ENCODE measurements at regions not wholly inside any gene's neighbourhood (a gene's known extent, or its start where the extent isn't known, plus 50 kb on each side); places are given as distances from the start of the nearest gene placed in this dataset.

- TF ChIP-seq CTCF (IDR thresholded peaks at IDR 0.05; ENCODE audit: control extremely low read depth, extremely low read depth), result no peak
- no peak overlapping the region for H3K4me3 ChIP-seq
- DNase-seq, result no peak
- no peaks in the 10 kb centered on the region for H3K9me3 ChIP-seq (ENCODE audit: control insufficient read depth in 4 of 4, insufficient read depth in 3 of 4, low read length in 3 of 4)
- H3K27ac ChIP-seq (ENCODE audit: low read depth in 1 of 2, low read length in 1 of 2), result no peak overlapping the region
- no peak for ATAC-seq (ENCODE audit: insufficient read depth, low FRiP score)
- no peak overlapping the region for H3K9ac ChIP-seq (ENCODE audit: insufficient read depth in 1 of 2, low read length in 2 of 2)
- H3K27me3 ChIP-seq (ENCODE audit: control insufficient read depth in 3 of 3, insufficient read depth in 3 of 3, low read length in 2 of 3), result no peaks in the 10 kb centered on the region
- no peaks in the 10 kb centered on the region for H3K4me1 ChIP-seq (ENCODE audit: control insufficient read depth in 5 of 5, insufficient read depth in 5 of 5, low read length in 5 of 5)
- H3K36me3 ChIP-seq (ENCODE audit: control insufficient read depth in 4 of 4, insufficient read depth in 4 of 4, low read length in 4 of 4), result no peaks in the 10 kb centered on the region
- WGBS, 2 donors, result 79 to 89% methylated on average over 2 of the region's 2 CpGs
Measured at GRCh38 chr2:81282151-81282769, 977.7 kb upstream of the LRRTM1 start.

GRCh38 chr2:81276595-81276994, 972.0 kb upstream of the LRRTM1 start:
- no peak for ATAC-seq (ENCODE audit: insufficient read depth, low FRiP score)
- H3K36me3 ChIP-seq (ENCODE audit: control insufficient read depth in 4 of 4, insufficient read depth in 4 of 4, low read length in 4 of 4), result no peaks in the 10 kb centered on the region
- no peak for TF ChIP-seq CTCF (IDR thresholded peaks at IDR 0.05; ENCODE audit: control extremely low read depth, extremely low read depth)
- no peaks in the 10 kb centered on the region for H3K9me3 ChIP-seq (ENCODE audit: control insufficient read depth in 4 of 4, insufficient read depth in 3 of 4, low read length in 3 of 4)
- no peak overlapping the region for H3K9ac ChIP-seq (ENCODE audit: insufficient read depth in 1 of 2, low read length in 2 of 2)
- H3K4me3 ChIP-seq, result no peak overlapping the region
- H3K27me3 ChIP-seq (ENCODE audit: control insufficient read depth in 3 of 3, insufficient read depth in 3 of 3, low read length in 2 of 3), result no peaks in the 10 kb centered on the region
- WGBS, 2 donors, result 81 to 82% methylated on average over 1 of the region's 1 CpG
- no peak for DNase-seq
- no peak overlapping the region for H3K27ac ChIP-seq (ENCODE audit: low read depth in 1 of 2, low read length in 1 of 2)
- H3K4me1 ChIP-seq (ENCODE audit: control insufficient read depth in 5 of 5, insufficient read depth in 5 of 5, low read length in 5 of 5), result no peaks in the 10 kb centered on the region

GRCh38 chr2:81266106-81266505, 961.6 kb upstream of the LRRTM1 start:
- H3K27ac ChIP-seq (ENCODE audit: low read depth in 1 of 2, low read length in 1 of 2), result no peak overlapping the region
- H3K9me3 ChIP-seq (ENCODE audit: control insufficient read depth in 4 of 4, insufficient read depth in 3 of 4, low read length in 3 of 4), result peaks cover 0 to 2% (median 0%) of the 10 kb centered on the region in 4 donors
- no peaks in the 10 kb centered on the region for H3K4me1 ChIP-seq (ENCODE audit: control insufficient read depth in 5 of 5, insufficient read depth in 5 of 5, low read length in 5 of 5)
- no peak overlapping the region for H3K4me3 ChIP-seq
- H3K27me3 ChIP-seq (ENCODE audit: control insufficient read depth in 3 of 3, insufficient read depth in 3 of 3, low read length in 2 of 3), result no peaks in the 10 kb centered on the region
- DNase-seq (peak; percentile 11 to 54 (median 39)), ATAC-seq (ENCODE audit: insufficient read depth, low FRiP score) (no peak)
- TF ChIP-seq CTCF (IDR thresholded peaks at IDR 0.05; ENCODE audit: control extremely low read depth, extremely low read depth), result no peak
- H3K36me3 ChIP-seq (ENCODE audit: control insufficient read depth in 4 of 4, insufficient read depth in 4 of 4, low read length in 4 of 4), result no peaks in the 10 kb centered on the region
- 12 to 13% methylated on average over 1 of the region's 1 CpG for WGBS, 2 donors
- no peak overlapping the region for H3K9ac ChIP-seq (ENCODE audit: insufficient read depth in 1 of 2, low read length in 2 of 2)

GRCh38 chr2:81263989-81264388, 959.4 kb upstream of the LRRTM1 start:
- TF ChIP-seq CTCF (IDR thresholded peaks at IDR 0.05; ENCODE audit: control extremely low read depth, extremely low read depth), result no peak
- H3K4me3 ChIP-seq, result no peak overlapping the region
- H3K27ac ChIP-seq (ENCODE audit: low read depth in 1 of 2, low read length in 1 of 2), result no peak overlapping the region
- ATAC-seq (ENCODE audit: insufficient read depth, low FRiP score) (no peak), DNase-seq (no peak)
- no peaks in the 10 kb centered on the region for H3K36me3 ChIP-seq (ENCODE audit: control insufficient read depth in 4 of 4, insufficient read depth in 4 of 4, low read length in 4 of 4)
- H3K4me1 ChIP-seq (ENCODE audit: control insufficient read depth in 5 of 5, insufficient read depth in 5 of 5, low read length in 5 of 5), result no peaks in the 10 kb centered on the region
- H3K9ac ChIP-seq (ENCODE audit: insufficient read depth in 1 of 2, low read length in 2 of 2), result no peak overlapping the region
- no peaks in the 10 kb centered on the region for H3K27me3 ChIP-seq (ENCODE audit: control insufficient read depth in 3 of 3, insufficient read depth in 3 of 3, low read length in 2 of 3)
- peaks cover 0 to 2% (median 0%) of the 10 kb centered on the region in 4 donors for H3K9me3 ChIP-seq (ENCODE audit: control insufficient read depth in 4 of 4, insufficient read depth in 3 of 4, low read length in 3 of 4)
